MM.1S (cell line): ENCODE measurements at regions not wholly inside any gene's neighbourhood (a gene's known extent, or its start where the extent isn't known, plus 50 kb on each side); places are given as distances from the start of the nearest gene placed in this dataset.

Experiments used
- CTCF ChIP-seq: fragments of 300-600 bp; sonication (generic); IDR thresholded peaks from 2 replicates; pipeline ENCODE4 v1.5.1; 2016; ENCODE audit warnings: antibody characterized with exemption, low read length, mixed read lengths
- EZH2 ChIP-seq: fragments of 300-600 bp; sonication (generic); optimal IDR thresholded peaks from 2 replicates; pipeline ENCODE3; 2017; ENCODE audit warnings: low read depth, mild to moderate bottlenecking, antibody characterized with exemption, low read length, mixed read lengths
- EZH2phosphoT487 ChIP-seq: fragments of 300-600 bp; sonication (generic); IDR thresholded peaks from 2 replicates; pipeline ENCODE4 v1.6.1; 2018; ENCODE audit warnings: antibody characterized with exemption, low read length

- no peak for TF ChIP-seq CTCF
- TF ChIP-seq EZH2phosphoT487, result no peak
- TF ChIP-seq EZH2, result no peak
Observed at GRCh38 chr15:36365963-36366362, 213.5 kb upstream of the CDIN1 start.
